Cardiac muscle cell (in vitro differentiated cells and primary cell): ENCODE measurements at regions not wholly inside any gene's neighbourhood (a gene's known extent, or its start where the extent isn't known, plus 50 kb on each side); places are given as distances from the start of the nearest gene placed in this dataset.

Source experiments
- DNase-seq, 2 donors: peaks; one replicate each; pipeline versions ENCODE4 v3.0.0 to v3.0.0-alpha.2; 2010 to 2017; ENCODE audit warnings: low read depth in 1 of 2, low spot score in 1 of 2
- H3K27ac ChIP-seq: fragments of 200-600 bp; sonication (generic); 2 replicates; pipeline ENCODE4 v1.5.1; 2016
- H3K27me3 ChIP-seq: fragments of 200-600 bp; sonication (generic); 2 replicates; pipeline ENCODE4 v1.6.0; 2016; ENCODE audit warnings: control low read depth
- H3K36me3 ChIP-seq: fragments of 200-600 bp; sonication (generic); 2 replicates; pipeline ENCODE4 v1.5.1; 2016; ENCODE audit warnings: control low read depth
- H3K4me1 ChIP-seq: fragments of 200-600 bp; sonication (generic); 2 replicates; pipeline ENCODE4 v1.8.1; 2017; ENCODE audit warnings: low read depth, mild to moderate bottlenecking, mixed run types
- H3K4me3 ChIP-seq: fragments of 200-600 bp; sonication (generic); 2 replicates; pipeline ENCODE4 v1.5.1; 2016; ENCODE audit warnings: mild to moderate bottlenecking
- H3K9me3 ChIP-seq: fragments of 200-600 bp; sonication (generic); 2 replicates; pipeline ENCODE4 v1.5.1; 2017; ENCODE audit warnings: low read depth, mild to moderate bottlenecking, control low read depth
- CTCF ChIP-seq: IDR thresholded peaks from 2 replicates; pipeline ENCODE4 v1.5.1; 2012; ENCODE audit warnings: low read depth, mild to moderate bottlenecking, low read length

GRCh38 chr5:117295941-117296340, 721.3 kb upstream of the SEMA6A start:
- DNase-seq: no peak
- Histone ChIP-seq H3K4me3 (no peak overlapping the region), H3K36me3 (no peaks in the 10 kb centered on the region), H3K27ac (no peak overlapping the region), H3K27me3 (no peaks in the 10 kb centered on the region), H3K9me3 (no peaks in the 10 kb centered on the region), H3K4me1 (peaks cover 40% of the 10 kb centered on the region)
- no peak for TF ChIP-seq CTCF

- no peak for DNase-seq
- Histone ChIP-seq H3K27ac (no peak overlapping the region), H3K4me1 (peaks cover 2% of the 10 kb centered on the region), H3K9me3 (no peaks in the 10 kb centered on the region), H3K27me3 (no peaks in the 10 kb centered on the region), H3K4me3 (no peak overlapping the region), H3K36me3 (no peaks in the 10 kb centered on the region)
- no peak for TF ChIP-seq CTCF
These were observed 712.2 kb upstream of the SEMA6A start for GRCh38 chr5:117286813-117287212.

GRCh38 chr5:117271656-117272055, 697.0 kb upstream of the SEMA6A start:
- Histone ChIP-seq H3K36me3 (no peaks in the 10 kb centered on the region), H3K4me3 (no peak overlapping the region), H3K9me3 (no peaks in the 10 kb centered on the region), H3K27ac (no peak overlapping the region), H3K27me3 (no peaks in the 10 kb centered on the region), H3K4me1 (no peaks in the 10 kb centered on the region)
- no peak for TF ChIP-seq CTCF
- no peak for DNase-seq

GRCh38 chr5:117266280-117266679, 691.7 kb upstream of the SEMA6A start:
- Histone ChIP-seq H3K9me3 (no peaks in the 10 kb centered on the region), H3K4me1 (no peaks in the 10 kb centered on the region), H3K36me3 (no peaks in the 10 kb centered on the region), H3K27ac (no peak overlapping the region), H3K27me3 (no peaks in the 10 kb centered on the region), H3K4me3 (no peak overlapping the region)
- peak in 1 of 2 donors; percentile 5 for DNase-seq
- TF ChIP-seq CTCF: no peak

- DNase-seq: no peak
- H3K27ac ChIP-seq: no peak overlapping the region
- H3K4me1 ChIP-seq: no peaks in the 10 kb centered on the region
These were observed 688.6 kb upstream of the SEMA6A start for GRCh38 chr5:117263231-117263630.

More at GRCh38 chr5:117263231-117263630, 688.6 kb upstream of the SEMA6A start:
- Histone ChIP-seq H3K36me3 (no peaks in the 10 kb centered on the region), H3K4me3 (no peak overlapping the region), H3K27me3 (no peaks in the 10 kb centered on the region), H3K9me3 (no peaks in the 10 kb centered on the region)
- TF ChIP-seq CTCF: no peak
